GM21526 (cell line): ENCODE measurements at regions not wholly inside any gene's neighbourhood (a gene's known extent, or its start where the extent isn't known, plus 50 kb on each side); places are given as distances from the start of the nearest gene placed in this dataset.
"Not testable (repeated sequence)": the region's sequence is repeated elsewhere in the genome, so short reads cannot be mapped to it uniquely, and the experiment has no call there.

Source experiments
- ATAC-seq: cut with Tn5 transposase; IDR thresholded peaks from one replicate; pipeline ENCODE4 v1.9.1; 2021; ENCODE audit warnings: moderate library complexity; ENCODE audit not compliant: unreplicated experiment, low FRiP score

DNA sequence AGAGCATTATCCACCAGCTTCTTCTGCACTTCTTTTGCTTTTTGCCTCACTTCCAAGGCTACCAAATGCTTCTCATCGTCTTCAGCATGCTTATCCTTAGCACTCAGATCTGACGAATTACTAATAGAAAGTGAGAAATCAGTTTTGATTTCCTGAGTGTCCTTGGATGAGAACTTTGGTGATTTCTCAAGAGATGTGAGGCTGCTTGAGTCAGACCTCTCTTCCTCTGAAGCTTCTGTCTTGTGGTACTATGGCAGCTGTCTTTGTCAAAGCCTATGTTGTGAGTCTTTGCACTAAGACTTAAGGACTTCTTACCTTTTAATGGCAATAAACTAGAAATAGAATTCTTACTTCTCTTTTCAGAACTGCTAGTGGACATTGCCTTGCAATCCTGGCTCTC, 169.9 kb downstream of the CPE start:
- ATAC-seq: no peak

GRCh38 chr4:165553221-165553810, 174.5 kb downstream of the CPE start:
- no peak for ATAC-seq

DNA sequence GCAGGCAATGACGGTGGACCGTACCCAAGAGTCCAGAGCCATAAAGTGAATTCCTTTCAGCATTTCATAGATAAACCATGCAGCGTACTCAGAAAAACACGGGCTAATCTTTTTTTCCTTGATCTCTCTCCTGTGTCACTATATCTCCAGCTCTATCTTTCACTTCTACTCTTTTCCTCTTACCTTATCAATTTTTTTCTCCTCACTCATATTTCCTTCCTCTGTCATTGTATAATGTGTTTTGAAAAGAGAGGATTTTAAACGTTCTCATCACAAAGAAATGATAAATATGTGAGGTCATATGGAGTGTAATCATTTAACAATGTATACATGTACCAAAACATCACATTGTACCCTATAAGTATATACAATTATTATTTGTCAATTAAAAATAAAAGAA, 176.5 kb downstream of the CPE start:
- no peak for ATAC-seq

DNA sequence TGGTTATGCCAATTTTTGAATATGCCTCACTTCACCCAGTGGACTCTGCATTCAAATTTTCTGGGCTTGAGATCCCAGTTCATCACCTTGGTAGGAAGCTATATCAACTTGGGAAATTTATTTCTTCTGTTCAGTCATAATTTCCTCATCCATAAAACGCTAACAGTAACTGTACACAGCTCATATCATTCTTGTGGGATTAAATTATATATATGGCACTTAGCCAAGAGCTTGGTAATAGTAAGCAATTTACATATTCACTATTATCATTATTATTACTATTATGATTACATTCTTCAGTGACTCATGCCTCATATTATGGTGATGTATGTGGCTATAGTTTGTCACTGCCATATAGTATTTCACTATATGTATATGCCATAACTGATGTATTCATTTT, 177.6 kb downstream of the CPE start:
- ATAC-seq: no peak

DNA sequence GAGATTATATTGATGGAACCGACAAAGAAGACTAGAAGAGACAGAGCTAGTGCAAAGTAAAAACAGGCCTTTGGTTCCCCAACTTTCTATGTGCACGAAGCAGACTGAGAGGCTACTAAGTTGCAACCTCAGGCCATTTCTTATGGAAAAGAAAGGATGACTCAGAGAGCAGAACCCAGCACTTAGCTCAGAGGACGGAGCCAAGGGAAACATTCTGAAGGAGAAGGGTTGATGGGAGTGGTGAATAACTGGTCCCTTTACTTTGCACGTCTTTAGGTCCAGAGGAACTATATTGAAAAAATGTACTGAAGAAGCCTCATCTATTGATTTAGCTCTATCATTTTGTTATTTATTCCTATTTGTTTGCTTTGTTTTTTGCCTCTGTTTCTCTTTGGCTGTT, 182.1 kb downstream of the CPE start:
- ATAC-seq: no peak

- no peak for ATAC-seq
Observed at GRCh38 chr4:165563851-165564250, 185.0 kb downstream of the CPE start.

- ATAC-seq: no peak
Observed at GRCh38 chr4:165569031-165569430, 190.2 kb downstream of the CPE start.

- not testable (repeated sequence) for ATAC-seq
Observed at GRCh38 chr4:165571476-165571875, 192.7 kb downstream of the CPE start.

DNA sequence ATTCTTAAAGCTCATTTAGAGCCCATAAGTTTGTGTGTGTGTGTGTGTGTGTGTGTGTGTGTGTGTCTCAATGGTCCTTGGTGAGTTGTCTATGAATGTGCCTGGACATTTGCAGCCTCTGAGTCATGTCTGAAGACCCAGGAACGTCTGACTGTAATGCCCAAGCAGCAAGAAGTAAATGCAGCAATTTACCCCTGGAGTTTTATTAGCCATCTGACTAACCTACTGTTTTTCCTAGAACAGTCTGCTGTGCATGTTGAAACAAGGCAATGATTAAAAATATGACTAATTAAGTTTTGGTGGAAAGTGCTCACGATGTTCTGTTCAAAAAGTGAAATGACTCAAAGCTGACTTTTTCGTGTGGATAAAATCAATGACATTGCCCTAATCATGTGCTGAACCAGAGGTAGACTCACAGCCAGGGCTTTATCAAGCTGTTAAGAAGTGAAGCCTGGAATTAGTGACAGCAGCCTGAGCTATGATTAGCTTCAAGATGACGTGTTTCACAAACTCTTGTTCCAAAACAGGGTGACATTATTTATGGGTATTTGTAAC, 201.6 kb downstream of the CPE start:
- ATAC-seq: no peak

DNA sequence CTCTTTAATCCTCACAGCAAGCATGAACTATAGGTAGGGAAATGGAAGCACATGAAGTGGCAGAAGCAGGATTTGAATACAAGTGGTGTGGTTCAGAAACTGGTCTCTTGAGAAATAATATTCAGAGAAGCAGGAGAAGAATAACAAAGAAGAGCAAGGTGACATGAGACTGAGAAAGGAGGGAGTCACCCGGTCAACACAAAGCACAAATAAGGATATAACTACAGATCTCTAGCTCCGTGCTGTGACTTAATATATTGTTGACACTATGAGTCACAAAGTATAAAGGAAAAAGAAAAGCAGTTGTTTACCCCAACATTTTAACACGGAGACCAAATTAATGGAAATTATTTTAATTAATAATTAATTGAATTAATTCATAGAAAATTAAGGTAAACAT, 204.5 kb downstream of the CPE start:
- ATAC-seq: no peak

DNA sequence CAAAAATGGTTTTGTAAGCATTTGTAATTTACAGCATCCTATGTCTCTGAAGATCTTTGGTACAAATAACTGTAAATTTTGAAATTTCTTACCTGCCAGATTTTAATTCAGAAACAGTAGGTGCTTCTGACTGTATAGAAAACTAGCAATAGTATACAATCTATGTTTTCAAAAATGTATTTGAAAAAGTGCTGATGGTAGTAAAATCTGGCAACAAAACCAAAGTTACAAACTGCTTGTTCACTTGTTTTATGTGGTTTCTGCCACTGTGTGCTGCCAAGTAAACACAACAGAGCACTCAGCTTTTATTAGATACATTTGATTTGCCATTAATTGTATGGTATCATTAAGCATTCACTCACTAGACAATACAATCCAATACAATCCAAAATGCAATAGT, 206.1 kb downstream of the CPE start:
- ATAC-seq: no peak

DNA sequence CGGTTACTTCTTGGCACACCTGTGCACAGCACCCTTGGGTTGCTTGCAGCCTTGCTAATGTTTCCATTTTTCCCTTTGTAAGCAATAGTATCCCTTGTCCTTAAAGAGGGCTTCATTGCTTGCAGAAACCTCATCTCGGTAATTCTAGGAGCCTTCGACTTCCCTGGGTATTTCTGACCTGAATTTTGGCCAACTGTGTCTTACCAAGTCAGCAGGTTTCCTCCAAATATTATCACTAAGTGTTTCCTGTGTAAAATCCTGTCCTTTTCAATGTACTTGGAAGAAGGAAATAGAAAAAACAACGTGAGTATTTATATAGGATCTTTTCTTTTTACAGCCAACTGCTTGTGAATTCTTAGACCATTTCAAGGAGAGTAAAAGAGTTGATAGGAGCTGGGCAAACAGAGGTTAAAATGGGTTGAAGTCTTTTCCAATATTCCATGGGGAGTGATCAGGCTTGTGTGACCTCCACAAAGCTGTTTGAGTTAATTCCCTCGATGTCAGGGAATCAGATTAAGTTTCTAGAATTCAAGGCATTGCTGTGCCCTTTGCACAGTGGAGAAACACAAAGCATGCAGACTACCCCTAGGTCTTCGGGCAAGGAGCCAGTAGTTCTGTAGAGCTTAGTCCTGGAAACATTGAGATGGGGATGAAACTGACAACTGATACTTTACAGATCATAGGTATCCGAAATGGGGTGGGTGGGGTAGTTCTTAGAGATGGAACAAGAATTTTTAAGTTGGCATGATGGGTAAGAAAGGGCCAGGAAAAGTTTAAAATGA, 209.9 kb downstream of the CPE start:
- no peak for ATAC-seq

DNA sequence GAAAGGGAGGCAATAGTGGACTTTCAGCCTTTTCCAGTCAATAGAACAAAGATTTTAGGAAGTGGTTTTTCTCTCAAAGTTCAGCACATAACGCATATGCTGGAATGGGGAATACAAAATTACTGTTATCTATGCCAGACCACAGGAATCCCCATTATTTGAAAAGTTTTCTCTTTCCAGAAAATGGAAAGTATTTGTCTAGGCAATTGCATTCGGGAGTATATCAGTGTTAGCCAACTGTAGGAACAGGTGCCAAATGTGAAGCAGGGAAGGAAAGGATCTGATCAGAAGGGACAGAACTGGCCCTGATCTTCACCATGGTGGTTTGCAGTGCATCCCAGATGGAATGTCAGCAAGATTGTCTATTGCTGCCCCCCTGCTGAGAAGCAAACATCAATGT, 213.6 kb downstream of the CPE start:
- no peak for ATAC-seq

GRCh38 chr4:165597581-165598480, 219.0 kb downstream of the CPE start:
- no peak for ATAC-seq

DNA sequence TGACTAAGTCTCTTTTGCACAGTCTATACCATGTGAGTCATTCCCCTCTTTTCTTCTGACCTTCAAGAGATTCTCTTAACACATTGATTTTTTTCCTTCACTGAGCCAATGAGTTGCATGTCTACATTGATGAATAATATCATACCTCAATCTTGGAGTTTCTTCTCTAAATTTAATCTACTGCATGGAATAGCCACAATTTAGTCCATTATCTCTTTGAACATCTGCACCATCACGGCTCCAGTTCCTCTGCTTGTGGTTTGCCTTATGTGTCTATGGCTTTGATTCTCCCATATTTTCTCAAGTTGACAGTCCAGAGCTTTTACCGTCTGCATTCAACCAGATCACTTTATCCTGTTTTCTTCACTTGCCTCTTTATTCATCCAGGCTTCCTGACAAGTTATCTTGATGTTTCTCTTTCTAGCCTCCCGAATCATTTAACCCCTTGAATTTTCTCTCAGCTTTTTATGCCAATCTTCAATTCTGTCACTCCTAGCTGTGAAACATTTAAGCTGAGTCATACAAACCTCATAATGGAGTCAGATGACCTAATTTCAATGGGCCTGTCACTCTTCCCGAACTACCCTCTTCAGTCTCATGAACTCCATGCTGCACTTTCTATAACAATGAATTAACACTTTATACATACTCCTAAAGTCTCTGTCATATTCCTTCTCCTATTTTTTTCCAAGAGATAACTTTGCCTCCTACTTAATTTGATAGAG, 222.3 kb downstream of the CPE start:
- ATAC-seq: no peak

GRCh38 chr4:165602621-165603020, 223.8 kb downstream of the CPE start:
- no peak for ATAC-seq

DNA sequence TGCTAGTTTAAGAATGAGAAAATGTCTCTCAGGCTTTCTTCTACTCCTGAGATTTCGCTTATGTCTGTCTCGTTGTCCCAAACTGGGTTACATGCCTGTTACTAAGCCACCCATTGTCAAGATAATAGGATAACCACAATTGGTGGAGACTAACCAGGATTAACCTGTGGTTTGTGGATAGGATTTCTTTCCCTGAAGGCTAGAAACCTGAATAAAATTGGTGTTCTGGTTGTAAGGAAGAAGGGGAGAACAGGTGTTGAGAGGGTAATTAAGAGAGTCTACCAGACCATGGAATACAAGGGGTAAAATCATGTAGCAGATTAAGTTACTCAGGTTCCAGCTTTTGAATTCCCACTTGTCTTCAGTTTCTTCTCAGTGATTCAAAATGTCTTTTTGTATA, 225.4 kb downstream of the CPE start:
- no peak for ATAC-seq

- no peak for ATAC-seq
Observed at GRCh38 chr4:165605811-165606210, 227.0 kb downstream of the CPE start.

DNA sequence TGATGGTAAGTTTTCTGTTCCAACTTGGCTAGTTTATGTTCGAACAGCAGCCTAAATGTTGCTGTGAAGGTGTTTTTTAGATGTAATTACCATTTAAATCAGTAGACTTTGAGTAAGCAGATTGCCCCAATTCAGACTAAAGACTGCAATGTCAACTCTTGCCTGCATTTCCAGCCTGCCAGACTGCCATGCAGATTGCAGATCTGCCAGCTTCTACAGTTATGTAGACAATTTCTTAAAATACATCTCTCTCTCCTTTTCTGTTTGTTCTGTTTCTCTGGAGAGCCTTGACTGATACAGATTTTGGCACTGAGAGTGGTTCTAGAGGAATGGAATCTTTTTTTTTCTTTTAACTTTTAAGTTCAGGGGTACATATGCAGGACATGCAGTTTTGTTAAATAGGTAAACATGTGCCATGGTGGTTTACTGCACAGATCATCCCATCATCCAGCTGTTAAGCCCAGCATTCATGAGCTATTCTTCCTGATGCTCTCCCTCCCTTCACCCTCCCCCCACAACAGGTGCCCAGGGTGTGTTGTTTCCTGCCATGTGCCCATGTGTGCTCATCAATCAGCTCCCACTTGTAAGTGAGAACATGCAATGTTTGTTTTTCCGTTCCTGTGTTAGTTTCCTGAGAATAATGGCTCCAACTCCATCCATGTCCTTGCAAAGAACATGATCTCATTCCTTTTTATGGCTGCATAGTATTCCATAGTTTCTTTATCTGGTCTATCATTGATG, 227.8 kb downstream of the CPE start:
- no peak for ATAC-seq

DNA sequence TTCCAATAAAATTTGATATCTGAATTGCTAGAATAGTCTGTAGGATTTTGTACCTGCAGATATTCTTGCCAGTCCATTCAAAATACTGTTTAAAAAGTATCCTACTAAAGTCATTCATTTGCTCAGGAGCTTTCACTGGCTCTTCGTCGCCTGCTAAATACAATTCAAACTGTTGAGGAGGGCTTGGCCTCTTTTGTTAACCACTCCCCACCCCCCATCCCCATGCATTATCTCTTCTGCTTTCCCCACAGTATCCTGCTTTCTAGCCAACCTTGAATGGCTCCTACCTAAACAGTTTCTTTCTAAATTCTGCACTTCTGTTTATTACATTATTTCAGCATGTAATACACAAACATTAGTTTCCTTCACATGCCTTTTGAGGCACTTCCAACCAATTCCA, 230.8 kb downstream of the CPE start:
- no peak for ATAC-seq
